ENCODE measurements at regions not wholly inside any gene's neighbourhood (a gene's known extent, or its start where the extent isn't known, plus 50 kb on each side); places are given as distances from the start of the nearest gene placed in this dataset.

DNA sequence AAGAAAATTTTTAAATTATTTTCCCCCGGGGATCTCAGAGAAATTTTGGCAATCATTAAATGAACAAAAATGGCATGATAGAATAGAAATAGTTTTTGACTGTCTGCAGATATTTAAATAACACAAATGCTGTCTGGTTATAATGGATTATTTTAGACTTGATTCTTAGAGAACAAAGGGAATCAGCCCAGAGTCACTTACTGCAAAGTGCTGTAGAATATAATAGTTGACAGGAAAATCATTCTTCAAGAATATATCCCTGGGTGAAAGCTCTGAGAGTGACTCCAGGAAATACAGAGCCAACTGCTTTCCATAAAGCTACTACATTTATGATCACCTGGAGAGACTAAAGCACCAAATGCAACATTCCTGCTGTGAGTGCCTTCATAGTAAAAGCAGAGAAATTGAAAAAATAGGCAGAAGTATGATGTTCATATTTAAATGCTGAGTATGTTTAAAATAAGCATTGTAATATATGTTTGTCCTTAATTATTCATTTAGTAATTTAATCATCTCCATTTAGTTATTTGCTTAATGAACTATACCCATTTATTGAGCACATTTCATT, 1765.8 kb downstream of the SLITRK1 start:
- H3K27ac ChIP-seq (ENCODE audit: low read depth in 2 of 2, low read length in 2 of 2), result no peak overlapping the region
- no peaks in the 10 kb centered on the region for H3K4me1 ChIP-seq (ENCODE audit: control insufficient read depth in 2 of 3, insufficient read depth in 2 of 3, low read depth in 1 of 3, low read length in 3 of 3)
- TF ChIP-seq, protein P1, sequence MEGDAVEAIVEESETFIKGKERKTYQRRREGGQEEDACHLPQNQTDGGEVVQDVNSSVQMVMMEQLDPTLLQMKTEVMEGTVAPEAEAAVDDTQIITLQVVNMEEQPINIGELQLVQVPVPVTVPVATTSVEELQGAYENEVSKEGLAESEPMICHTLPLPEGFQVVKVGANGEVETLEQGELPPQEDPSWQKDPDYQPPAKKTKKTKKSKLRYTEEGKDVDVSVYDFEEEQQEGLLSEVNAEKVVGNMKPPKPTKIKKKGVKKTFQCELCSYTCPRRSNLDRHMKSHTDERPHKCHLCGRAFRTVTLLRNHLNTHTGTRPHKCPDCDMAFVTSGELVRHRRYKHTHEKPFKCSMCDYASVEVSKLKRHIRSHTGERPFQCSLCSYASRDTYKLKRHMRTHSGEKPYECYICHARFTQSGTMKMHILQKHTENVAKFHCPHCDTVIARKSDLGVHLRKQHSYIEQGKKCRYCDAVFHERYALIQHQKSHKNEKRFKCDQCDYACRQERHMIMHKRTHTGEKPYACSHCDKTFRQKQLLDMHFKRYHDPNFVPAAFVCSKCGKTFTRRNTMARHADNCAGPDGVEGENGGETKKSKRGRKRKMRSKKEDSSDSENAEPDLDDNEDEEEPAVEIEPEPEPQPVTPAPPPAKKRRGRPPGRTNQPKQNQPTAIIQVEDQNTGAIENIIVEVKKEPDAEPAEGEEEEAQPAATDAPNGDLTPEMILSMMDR (IDR thresholded peaks at IDR 0.05; ENCODE audit: borderline replicate concordance, extremely low read depth, insufficient read depth), result no peak
- FAIRE-seq (no peak), DNase-seq (no peak)
- no peak overlapping the region for H3K4me3 ChIP-seq (ENCODE audit: low read length in 3 of 3)
- H3K36me3 ChIP-seq (ENCODE audit: control insufficient read depth in 2 of 3, insufficient read depth in 3 of 3, low read length in 3 of 3), result no peaks in the 10 kb centered on the region
- H3K27me3 ChIP-seq (ENCODE audit: control insufficient read depth, insufficient read depth, low read length), result no peaks in the 10 kb centered on the region
- intact Hi-C loops (cut with DNase I), result no loop called here
- no peak overlapping the region for H3K9ac ChIP-seq (ENCODE audit: low read length in 3 of 3)
- H3K9me3 ChIP-seq (ENCODE audit: control insufficient read depth in 2 of 3, insufficient read depth in 1 of 3, low read length in 3 of 3), result no peaks in the 10 kb centered on the region

DNA sequence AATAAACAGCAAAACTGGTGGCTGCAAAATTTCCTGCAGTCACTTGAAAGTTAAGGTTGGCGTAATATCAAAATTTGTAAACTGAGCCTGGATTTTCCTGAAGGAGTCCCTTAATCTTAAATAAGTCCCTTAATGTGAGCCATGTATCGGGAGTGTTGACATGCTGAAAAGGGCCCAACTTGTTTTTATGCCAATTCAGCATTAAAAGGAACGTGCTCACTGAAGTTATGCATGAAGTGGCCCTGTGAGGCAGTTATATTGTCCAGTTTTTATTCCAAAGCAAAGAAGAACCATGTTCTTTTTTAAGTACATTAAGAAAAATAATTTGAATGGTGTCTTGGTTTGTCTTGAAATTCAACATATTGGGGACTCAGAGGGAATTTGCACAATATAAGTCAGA, 1766.9 kb downstream of the SLITRK1 start:
- TF ChIP-seq, protein P1 (IDR thresholded peaks at IDR 0.05; ENCODE audit: borderline replicate concordance, extremely low read depth, insufficient read depth), result no peak
- Histone ChIP-seq H3K36me3 (ENCODE audit: control insufficient read depth in 2 of 3, insufficient read depth in 3 of 3, low read length in 3 of 3) (no peaks in the 10 kb centered on the region), H3K27ac (ENCODE audit: low read depth in 2 of 2, low read length in 2 of 2) (no peak overlapping the region), H3K27me3 (ENCODE audit: control insufficient read depth, insufficient read depth, low read length) (no peaks in the 10 kb centered on the region), H3K9me3 (ENCODE audit: control insufficient read depth in 2 of 3, insufficient read depth in 1 of 3, low read length in 3 of 3) (no peaks in the 10 kb centered on the region), H3K9ac (ENCODE audit: low read length in 3 of 3) (no peak overlapping the region), H3K4me3 (ENCODE audit: low read length in 3 of 3) (no peak overlapping the region), H3K4me1 (ENCODE audit: control insufficient read depth in 2 of 3, insufficient read depth in 2 of 3, low read depth in 1 of 3, low read length in 3 of 3) (no peaks in the 10 kb centered on the region)
- FAIRE-seq, result no peak
- no peak for DNase-seq
- intact Hi-C loops (cut with DNase I), result no loop called here

DNA sequence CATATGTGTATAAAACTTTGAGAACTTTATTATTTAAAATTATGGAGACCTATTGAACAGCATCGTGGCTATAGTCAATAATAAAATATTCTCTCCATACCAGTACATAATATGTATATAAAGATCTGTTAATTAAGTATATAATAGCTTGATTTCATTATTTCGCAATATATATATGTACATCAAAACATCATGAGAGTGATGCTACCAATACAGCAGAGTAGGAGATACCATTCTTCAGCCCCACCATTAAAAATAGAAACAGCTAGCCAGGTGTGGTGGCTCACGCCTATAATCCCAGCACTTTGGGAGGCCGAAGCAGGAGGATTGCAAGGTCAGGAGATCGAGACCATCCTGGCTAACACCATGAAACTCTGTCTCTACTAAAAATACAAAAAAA, 1755.3 kb upstream of the SPRY2 start:
- Histone ChIP-seq H3K9ac (ENCODE audit: low read length in 3 of 3) (no peak overlapping the region), H3K27ac (ENCODE audit: low read depth in 2 of 2, low read length in 2 of 2) (no peak overlapping the region), H3K36me3 (ENCODE audit: control insufficient read depth in 2 of 3, insufficient read depth in 3 of 3, low read length in 3 of 3) (no peaks in the 10 kb centered on the region), H3K9me3 (ENCODE audit: control insufficient read depth in 2 of 3, insufficient read depth in 1 of 3, low read length in 3 of 3) (no peaks in the 10 kb centered on the region), H3K27me3 (ENCODE audit: control insufficient read depth, insufficient read depth, low read length) (no peaks in the 10 kb centered on the region), H3K4me1 (ENCODE audit: control insufficient read depth in 2 of 3, insufficient read depth in 2 of 3, low read depth in 1 of 3, low read length in 3 of 3) (no peaks in the 10 kb centered on the region), H3K4me3 (ENCODE audit: low read length in 3 of 3) (no peak overlapping the region)
- TF ChIP-seq, protein P1 (IDR thresholded peaks at IDR 0.05; ENCODE audit: borderline replicate concordance, extremely low read depth, insufficient read depth), result no peak
- intact Hi-C loops (cut with DNase I), result no loop called here
- FAIRE-seq, result no peak
- DNase-seq, result no peak

- no peaks in the 10 kb centered on the region for H3K36me3 ChIP-seq (ENCODE audit: control insufficient read depth in 2 of 3, insufficient read depth in 3 of 3, low read length in 3 of 3)
- no peak overlapping the region for H3K4me3 ChIP-seq (ENCODE audit: low read length in 3 of 3)
- intact Hi-C loops (cut with DNase I), result no loop called here
- no peaks in the 10 kb centered on the region for H3K4me1 ChIP-seq (ENCODE audit: control insufficient read depth in 2 of 3, insufficient read depth in 2 of 3, low read depth in 1 of 3, low read length in 3 of 3)
- no peaks in the 10 kb centered on the region for H3K27me3 ChIP-seq (ENCODE audit: control insufficient read depth, insufficient read depth, low read length)
- no peak overlapping the region for H3K9ac ChIP-seq (ENCODE audit: low read length in 3 of 3)
- H3K27ac ChIP-seq (ENCODE audit: low read depth in 2 of 2, low read length in 2 of 2), result no peak overlapping the region
- TF ChIP-seq, protein P1 (IDR thresholded peaks at IDR 0.05; ENCODE audit: borderline replicate concordance, extremely low read depth, insufficient read depth), result no peak
- no peaks in the 10 kb centered on the region for H3K9me3 ChIP-seq (ENCODE audit: control insufficient read depth in 2 of 3, insufficient read depth in 1 of 3, low read length in 3 of 3)
- DNase-seq, result no peak
- no peak for FAIRE-seq
These were observed 1751.4 kb upstream of the SPRY2 start for GRCh38 chr13:82092312-82092711.
